Body of pancreas (tissue), 4 donors: ENCODE measurements at regions not wholly inside any gene's neighbourhood (a gene's known extent, or its start where the extent isn't known, plus 50 kb on each side); places are given as distances from the start of the nearest gene placed in this dataset.

ENCODE experiments used
- CTCF ChIP-seq, 7 experiments: fragments of 450-650 bp in 4 of 7; fragments of 200-600 bp in 3 of 7; sonication (generic) in 3 of 7; IDR thresholded peaks; one replicate each; pipeline ENCODE4 v1.5.1; 2016 to 2019; ENCODE audit warnings: antibody characterized with exemption in 7 of 7
- POLR2A ChIP-seq, 3 donors: fragments of 450-650 bp; IDR thresholded peaks; one replicate each; pipeline ENCODE4 v1.6.1; 2016; ENCODE audit warnings: antibody characterized with exemption in 3 of 3, mild to moderate bottlenecking in 2 of 3

DNA sequence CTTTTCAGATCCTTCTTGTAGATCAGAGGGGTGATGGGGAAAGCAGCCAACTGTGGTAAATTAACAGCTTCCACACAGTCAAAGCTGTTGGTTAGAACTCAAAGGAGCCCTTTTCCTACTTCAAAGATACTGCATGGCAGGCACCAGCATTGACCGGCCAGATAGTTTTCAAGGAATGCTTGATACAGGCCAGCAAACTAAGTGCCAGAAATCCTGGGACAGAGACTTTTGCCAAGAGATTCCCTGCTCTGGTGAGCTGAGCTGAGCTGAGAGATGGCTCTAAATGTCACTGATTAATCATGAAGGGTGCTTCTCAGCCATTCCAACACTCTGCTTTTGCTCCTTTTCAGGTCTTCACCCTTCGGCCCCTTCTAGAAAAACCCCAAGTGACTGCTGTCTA is 131.6 kb upstream of the MED14 start:
- no peak for TF ChIP-seq CTCF (IDR thresholded peaks at IDR 0.05)
- TF ChIP-seq POLR2A (IDR thresholded peaks at IDR 0.05): no peak
